ENCODE measurements at regions not wholly inside any gene's neighbourhood (a gene's known extent, or its start where the extent isn't known, plus 50 kb on each side); places are given as distances from the start of the nearest gene placed in this dataset.

GRCh38 chr2:200725596-200725995 lies 86.1 kb upstream of the BZW1 start:
- H3K36me3 Mint-ChIP-seq (ENCODE audit: low read depth) = no peaks in the 10 kb centered on the region
- intact Hi-C loops (cut with micrococcal nuclease) = no loop called here
- ChIA-PET POLR2A (interaction anchor here (1.2 kb wide), 1 partner anchor 12 kb away, joined by 3 read pairs; no protein-coding TSS in a partner anchor), CTCF (no interaction called here)
- TF ChIP-seq, protein P1, sequence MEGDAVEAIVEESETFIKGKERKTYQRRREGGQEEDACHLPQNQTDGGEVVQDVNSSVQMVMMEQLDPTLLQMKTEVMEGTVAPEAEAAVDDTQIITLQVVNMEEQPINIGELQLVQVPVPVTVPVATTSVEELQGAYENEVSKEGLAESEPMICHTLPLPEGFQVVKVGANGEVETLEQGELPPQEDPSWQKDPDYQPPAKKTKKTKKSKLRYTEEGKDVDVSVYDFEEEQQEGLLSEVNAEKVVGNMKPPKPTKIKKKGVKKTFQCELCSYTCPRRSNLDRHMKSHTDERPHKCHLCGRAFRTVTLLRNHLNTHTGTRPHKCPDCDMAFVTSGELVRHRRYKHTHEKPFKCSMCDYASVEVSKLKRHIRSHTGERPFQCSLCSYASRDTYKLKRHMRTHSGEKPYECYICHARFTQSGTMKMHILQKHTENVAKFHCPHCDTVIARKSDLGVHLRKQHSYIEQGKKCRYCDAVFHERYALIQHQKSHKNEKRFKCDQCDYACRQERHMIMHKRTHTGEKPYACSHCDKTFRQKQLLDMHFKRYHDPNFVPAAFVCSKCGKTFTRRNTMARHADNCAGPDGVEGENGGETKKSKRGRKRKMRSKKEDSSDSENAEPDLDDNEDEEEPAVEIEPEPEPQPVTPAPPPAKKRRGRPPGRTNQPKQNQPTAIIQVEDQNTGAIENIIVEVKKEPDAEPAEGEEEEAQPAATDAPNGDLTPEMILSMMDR (IDR thresholded peaks at IDR 0.05) = no peak
- no peaks in the 10 kb centered on the region for H3K4me1 Mint-ChIP-seq
- H3K9me3 Mint-ChIP-seq = no peaks in the 10 kb centered on the region
- H3K4me3 Mint-ChIP-seq = no peak overlapping the region
- DNase-seq (no peak), ATAC-seq (ENCODE audit: low read depth) (no peak)
- no peak overlapping the region for H3K27ac Mint-ChIP-seq
- peaks cover 5% of the 10 kb centered on the region for H3K27me3 Mint-ChIP-seq

DNA sequence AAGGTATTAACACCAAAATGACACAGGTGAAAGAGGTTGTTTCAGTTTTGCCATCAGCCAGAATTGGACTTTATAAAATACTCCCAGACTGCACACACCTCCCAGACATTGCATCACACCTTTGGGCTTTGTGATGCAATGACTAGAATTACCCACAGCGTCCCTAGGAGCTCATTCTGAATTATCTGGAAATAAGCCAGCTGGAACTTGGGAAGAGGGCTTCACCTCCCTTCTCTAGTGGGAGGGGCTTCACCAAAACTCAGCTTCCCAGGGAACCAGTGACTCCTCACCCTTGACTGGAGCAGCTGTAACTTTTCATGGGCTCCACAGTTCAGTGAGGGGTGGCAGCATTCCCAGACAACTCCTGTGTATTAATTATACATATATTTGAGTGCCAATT lies 83.1 kb upstream of the BZW1 start:
- no peak overlapping the region for H3K4me3 Mint-ChIP-seq
- POLR2A ChIA-PET = no interaction called here
- no peak for ATAC-seq (ENCODE audit: low read depth)
- no peaks in the 10 kb centered on the region for H3K4me1 Mint-ChIP-seq
- intact Hi-C loops (cut with micrococcal nuclease) = no loop called here
- H3K9me3 Mint-ChIP-seq = no peaks in the 10 kb centered on the region
- H3K27me3 Mint-ChIP-seq = peaks cover 9% of the 10 kb centered on the region
- DNase-seq = no peak
- TF ChIP-seq, protein P1 (IDR thresholded peaks at IDR 0.05) = no peak
- CTCF ChIA-PET = no interaction called here
- H3K27ac Mint-ChIP-seq = no peak overlapping the region
- H3K36me3 Mint-ChIP-seq (ENCODE audit: low read depth) = no peaks in the 10 kb centered on the region

GRCh38 chr2:200730302-200730701 lies 81.4 kb upstream of the BZW1 start:
- POLR2A ChIA-PET = no interaction called here
- Mint-ChIP-seq H3K4me3 (no peak overlapping the region), H3K27ac (no peak overlapping the region), H3K36me3 (ENCODE audit: low read depth) (no peaks in the 10 kb centered on the region), H3K9me3 (no peaks in the 10 kb centered on the region), H3K4me1 (no peaks in the 10 kb centered on the region), H3K27me3 (peaks cover 7% of the 10 kb centered on the region)
- TF ChIP-seq, protein P1 (IDR thresholded peaks at IDR 0.05) = no peak
- DNase-seq = no peak
- ATAC-seq (ENCODE audit: low read depth) = no peak
- intact Hi-C loops (cut with micrococcal nuclease) = no loop called here
- CTCF ChIA-PET = no interaction called here

DNA sequence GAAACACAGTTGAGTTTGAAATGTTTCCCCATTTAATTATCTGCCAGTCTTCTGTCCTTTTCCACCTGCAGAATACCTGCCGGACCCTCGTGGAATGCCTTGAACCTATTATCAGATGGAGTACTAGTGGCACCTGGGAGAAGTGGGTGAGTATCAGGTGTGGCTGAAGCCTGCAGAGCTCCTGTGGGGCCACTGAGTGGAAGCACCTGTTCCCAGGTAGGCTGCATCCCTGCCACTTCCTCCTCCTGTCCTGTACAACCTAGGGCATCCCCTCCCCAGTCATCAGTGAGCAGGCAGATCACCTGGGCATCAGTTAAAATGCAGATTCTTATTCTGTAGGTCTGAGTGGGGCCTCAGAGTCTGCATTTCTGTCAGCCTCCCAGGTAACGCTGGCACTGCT lies 80.8 kb upstream of the BZW1 start:
- Mint-ChIP-seq H3K27me3 (peaks cover 8% of the 10 kb centered on the region), H3K4me1 (no peaks in the 10 kb centered on the region), H3K4me3 (no peak overlapping the region), H3K9me3 (no peaks in the 10 kb centered on the region), H3K36me3 (ENCODE audit: low read depth) (no peaks in the 10 kb centered on the region), H3K27ac (no peak overlapping the region)
- POLR2A ChIA-PET = no interaction called here
- ATAC-seq (ENCODE audit: low read depth) = no peak
- no peak for DNase-seq
- TF ChIP-seq, protein P1 (IDR thresholded peaks at IDR 0.05) = no peak
- CTCF ChIA-PET = no interaction called here
- intact Hi-C loops (cut with micrococcal nuclease) = no loop called here

- ATAC-seq (ENCODE audit: low read depth) = no peak
- Mint-ChIP-seq H3K4me3 (no peak overlapping the region), H3K9me3 (no peaks in the 10 kb centered on the region), H3K36me3 (ENCODE audit: low read depth) (no peaks in the 10 kb centered on the region), H3K27me3 (peaks cover 14% of the 10 kb centered on the region), H3K4me1 (no peaks in the 10 kb centered on the region), H3K27ac (no peak overlapping the region)
- intact Hi-C loops (cut with micrococcal nuclease) = no loop called here
- TF ChIP-seq, protein P1 (IDR thresholded peaks at IDR 0.05) = no peak
- no peak for DNase-seq
- POLR2A ChIA-PET = no interaction called here
- CTCF ChIA-PET = no interaction called here
Observed at GRCh38 chr2:200732866-200733265, 78.8 kb upstream of the BZW1 start.

Measured in activated B cell treated with CpG ODN at 0.5 μM for 24 hours (primary cell).